Body of pancreas (tissue), 4 donors: ENCODE measurements at regions not wholly inside any gene's neighbourhood (a gene's known extent, or its start where the extent isn't known, plus 50 kb on each side); places are given as distances from the start of the nearest gene placed in this dataset.

Source experiments
- ATAC-seq: fragments of 150-250 bp; one replicate; pipeline ENCODE4 v1.9.1; 2016
- DNase-seq, 4 donors: peaks; one replicate each; pipeline ENCODE4 v3.0.0-alpha.2; 2019
- H3K27ac ChIP-seq, 4 donors: fragments of 200-600 bp; sonication (generic); 1 replicate in 3 of 4; 2 replicates in 1 of 4; pipeline versions ENCODE4 v1.5.1 to v1.6.1; 2016 to 2019; ENCODE audit warnings: mild to moderate bottlenecking in 1 of 4, mixed read lengths in 1 of 4, moderate library complexity in 1 of 4
- H3K27me3 ChIP-seq, 2 donors: fragments of 200-600 bp; sonication (generic); one replicate each; pipeline ENCODE4 v1.6.0; 2016; ENCODE audit warnings: mild to moderate bottlenecking in 1 of 2
- H3K36me3 ChIP-seq, 2 donors: fragments of 200-600 bp; sonication (generic); replicated peaks in 1 of 2; 2 replicates each; pipeline ENCODE4 v1.5.1; 2016; ENCODE audit warnings: low read depth in 2 of 2; ENCODE audit not compliant: insufficient read depth in 1 of 2
- H3K4me1 ChIP-seq: fragments of 200-600 bp; sonication (generic); one replicate; pipeline ENCODE4 v1.6.0; 2016
- H3K4me3 ChIP-seq, 2 donors: fragments of 200-600 bp; sonication (generic); 1 replicate in 1 of 2; 2 replicates in 1 of 2; pipeline ENCODE4 v1.5.1; 2016 to 2019
- H3K9me3 ChIP-seq, 3 donors: fragments of 200-600 bp; sonication (generic); 1 replicate in 2 of 3; 2 replicates in 1 of 3; pipeline ENCODE4 v1.5.1; 2016
- POLR2A ChIP-seq, 3 donors: fragments of 450-650 bp; IDR thresholded peaks; one replicate each; pipeline ENCODE4 v1.6.1; 2016; ENCODE audit warnings: antibody characterized with exemption in 3 of 3, mild to moderate bottlenecking in 2 of 3
- WGBS, 2 donors: methylation state at CpG; one replicate each; pipeline ENCODE4 v1.1.5; 2017; 5-methylcytosine and 5-hydroxymethylcytosine counted together
- intact Hi-C: fragments of 100-400 bp; cut with DNase I; formaldehyde crosslinking; loops from one replicate; pipeline ENCODE4 v1.15.1; 2023
- TF ChIP-seq, protein P1 (sequence below), 7 experiments: fragments of 450-650 bp in 4 of 7; fragments of 200-600 bp in 3 of 7; sonication (generic) in 3 of 7; IDR thresholded peaks; one replicate each; pipeline ENCODE4 v1.5.1; 2016 to 2019; ENCODE audit warnings: antibody characterized with exemption in 7 of 7

DNA sequence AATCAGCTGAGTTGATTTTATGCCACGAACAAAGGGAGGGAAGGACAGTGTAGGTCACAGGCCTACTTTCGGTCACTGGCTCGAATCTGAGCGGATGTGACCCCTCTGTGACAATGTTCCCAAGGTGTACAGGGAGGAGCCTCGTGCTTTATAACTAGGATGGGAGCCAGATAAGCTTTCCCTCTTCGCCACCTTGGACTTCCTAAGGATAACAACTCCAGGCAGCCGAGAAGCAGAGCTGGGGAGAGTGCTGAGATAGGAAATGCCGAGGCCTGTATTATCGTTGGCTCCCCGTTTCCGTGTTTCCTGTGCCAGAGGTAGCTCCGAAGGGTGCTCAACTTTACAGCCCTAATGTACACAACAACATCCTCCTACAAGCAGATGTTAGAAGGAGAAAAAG, 217.8 kb upstream of the IRX3 start:
- no peak overlapping the region for H3K27ac ChIP-seq
- no peak for DNase-seq

DNA sequence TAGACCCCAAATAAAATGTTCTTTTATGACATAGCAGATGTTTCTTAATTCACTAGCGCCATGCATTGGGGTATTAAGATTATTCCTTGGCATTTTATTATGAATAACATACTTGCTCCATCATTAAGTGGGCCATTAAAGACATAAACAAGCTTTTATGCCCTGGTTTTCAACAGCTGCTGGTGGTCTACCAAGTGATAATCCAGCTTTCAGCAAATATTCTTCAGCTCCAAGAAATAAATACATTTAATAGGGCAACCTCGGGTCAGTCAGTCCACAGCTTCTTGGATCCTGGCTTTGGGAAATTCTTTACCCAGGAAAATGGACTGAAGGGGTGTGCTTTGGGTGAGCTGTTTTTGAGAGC, 217.3 kb upstream of the IRX3 start:
- H3K36me3 ChIP-seq: no peaks in the 10 kb centered on the region
- intact Hi-C loops: no loop called here
- no peaks in the 10 kb centered on the region for H3K27me3 ChIP-seq
- TF ChIP-seq, protein P1, sequence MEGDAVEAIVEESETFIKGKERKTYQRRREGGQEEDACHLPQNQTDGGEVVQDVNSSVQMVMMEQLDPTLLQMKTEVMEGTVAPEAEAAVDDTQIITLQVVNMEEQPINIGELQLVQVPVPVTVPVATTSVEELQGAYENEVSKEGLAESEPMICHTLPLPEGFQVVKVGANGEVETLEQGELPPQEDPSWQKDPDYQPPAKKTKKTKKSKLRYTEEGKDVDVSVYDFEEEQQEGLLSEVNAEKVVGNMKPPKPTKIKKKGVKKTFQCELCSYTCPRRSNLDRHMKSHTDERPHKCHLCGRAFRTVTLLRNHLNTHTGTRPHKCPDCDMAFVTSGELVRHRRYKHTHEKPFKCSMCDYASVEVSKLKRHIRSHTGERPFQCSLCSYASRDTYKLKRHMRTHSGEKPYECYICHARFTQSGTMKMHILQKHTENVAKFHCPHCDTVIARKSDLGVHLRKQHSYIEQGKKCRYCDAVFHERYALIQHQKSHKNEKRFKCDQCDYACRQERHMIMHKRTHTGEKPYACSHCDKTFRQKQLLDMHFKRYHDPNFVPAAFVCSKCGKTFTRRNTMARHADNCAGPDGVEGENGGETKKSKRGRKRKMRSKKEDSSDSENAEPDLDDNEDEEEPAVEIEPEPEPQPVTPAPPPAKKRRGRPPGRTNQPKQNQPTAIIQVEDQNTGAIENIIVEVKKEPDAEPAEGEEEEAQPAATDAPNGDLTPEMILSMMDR (IDR thresholded peaks at IDR 0.05): no peak
- TF ChIP-seq POLR2A (IDR thresholded peaks at IDR 0.05): no peak
- ATAC-seq: no peak
- 71 to 78% methylated on average over 2 of the region's 2 CpGs for WGBS, 2 donors
- DNase-seq: no peak
- H3K4me1 ChIP-seq: no peaks in the 10 kb centered on the region
- no peak overlapping the region for H3K4me3 ChIP-seq
- H3K27ac ChIP-seq: no peak overlapping the region
- no peaks in the 10 kb centered on the region for H3K9me3 ChIP-seq

More for the DNA sequence above, 217.8 kb upstream of the IRX3 start:
- intact Hi-C loops: no loop called here
- no peak for ATAC-seq
- no peak overlapping the region for H3K4me3 ChIP-seq
- WGBS, 2 donors: 56 to 63% methylated on average over 12 of the region's 12 CpGs
- H3K36me3 ChIP-seq: no peaks in the 10 kb centered on the region
- no peaks in the 10 kb centered on the region for H3K9me3 ChIP-seq
- no peaks in the 10 kb centered on the region for H3K27me3 ChIP-seq
- no peaks in the 10 kb centered on the region for H3K4me1 ChIP-seq
- no peak for TF ChIP-seq POLR2A (IDR thresholded peaks at IDR 0.05)
- TF ChIP-seq, protein P1 (IDR thresholded peaks at IDR 0.05): no peak

DNA sequence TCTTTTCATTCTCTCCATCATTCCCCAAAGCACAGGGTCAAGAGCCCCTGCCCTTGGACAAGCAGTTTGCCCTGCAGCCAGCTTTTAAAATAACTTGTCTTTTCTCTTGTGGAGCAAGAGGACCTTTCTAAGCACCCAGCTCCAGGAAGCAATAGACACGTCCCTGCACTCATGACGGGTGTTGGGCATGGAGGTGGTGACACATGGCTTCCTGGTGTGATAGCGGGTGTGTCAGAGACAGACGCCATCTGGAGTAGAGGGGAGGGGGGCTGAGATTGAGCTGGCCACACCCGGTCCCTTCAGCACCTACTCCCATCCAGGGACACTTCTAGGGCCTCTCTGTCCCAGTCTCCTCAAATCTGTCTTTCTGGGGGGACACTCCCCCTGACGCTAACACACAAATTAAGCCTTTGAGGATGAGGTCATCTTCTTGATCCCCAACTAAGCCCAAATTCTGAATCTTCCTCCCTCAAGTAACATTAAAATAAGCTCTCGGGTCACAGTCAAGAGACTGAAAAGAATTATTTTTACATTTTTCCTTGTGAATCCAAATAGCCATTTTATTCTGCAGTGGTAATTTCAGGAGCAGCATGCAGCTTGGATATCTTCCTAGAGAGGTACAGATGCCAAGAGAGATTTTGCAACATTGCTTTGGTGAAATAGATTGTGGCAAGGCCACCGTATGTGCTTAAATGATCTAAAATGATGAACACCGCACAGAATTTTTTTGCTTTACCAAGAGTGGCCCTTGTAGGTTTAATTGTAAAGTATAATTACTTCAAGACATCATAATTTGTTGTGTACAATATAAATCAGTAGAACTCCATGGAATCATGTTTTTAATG, 216.6 kb upstream of the IRX3 start:
- Histone ChIP-seq H3K36me3 (no peaks in the 10 kb centered on the region), H3K4me3 (no peak overlapping the region), H3K27me3 (no peaks in the 10 kb centered on the region), H3K4me1 (no peaks in the 10 kb centered on the region), H3K9me3 (no peaks in the 10 kb centered on the region), H3K27ac (no peak overlapping the region)
- DNase-seq: no peak
- no peak for ATAC-seq
- WGBS, 2 donors: 59 to 63% methylated on average over 9 of the region's 9 CpGs
- intact Hi-C loops: no loop called here
- no peak for TF ChIP-seq POLR2A (IDR thresholded peaks at IDR 0.05)
- TF ChIP-seq, protein P1 (IDR thresholded peaks at IDR 0.05): no peak

DNA sequence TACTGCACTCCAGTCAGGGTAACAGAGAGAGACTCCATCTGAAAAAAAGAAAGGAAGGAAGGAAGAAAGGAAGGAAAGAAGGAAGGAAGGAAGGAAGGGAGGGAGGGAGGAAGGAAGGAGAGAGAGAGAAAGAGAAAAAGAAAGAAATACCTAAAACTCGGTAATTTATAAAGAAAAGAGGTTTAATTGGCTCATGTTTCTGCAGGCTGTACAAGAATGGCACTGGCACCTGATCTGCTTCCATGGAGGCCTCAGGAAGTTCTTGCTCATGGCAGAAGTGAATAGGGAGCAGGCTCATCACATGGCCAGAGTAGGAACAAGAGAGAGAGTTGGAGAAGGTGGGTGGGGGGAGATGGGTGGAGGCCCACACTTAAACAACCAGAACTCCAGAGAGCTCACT, 215.2 kb upstream of the IRX3 start:
- Histone ChIP-seq H3K27me3 (no peaks in the 10 kb centered on the region), H3K36me3 (no peaks in the 10 kb centered on the region), H3K4me1 (no peaks in the 10 kb centered on the region), H3K27ac (no peak overlapping the region), H3K4me3 (no peak overlapping the region), H3K9me3 (no peaks in the 10 kb centered on the region)
- no peak for TF ChIP-seq POLR2A (IDR thresholded peaks at IDR 0.05)
- TF ChIP-seq, protein P1 (IDR thresholded peaks at IDR 0.05): no peak
- intact Hi-C loops: no loop called here
- ATAC-seq (no peak), DNase-seq (no peak)
- WGBS, 2 donors: 90 to 97% methylated on average over 1 of the region's 1 CpG

DNA sequence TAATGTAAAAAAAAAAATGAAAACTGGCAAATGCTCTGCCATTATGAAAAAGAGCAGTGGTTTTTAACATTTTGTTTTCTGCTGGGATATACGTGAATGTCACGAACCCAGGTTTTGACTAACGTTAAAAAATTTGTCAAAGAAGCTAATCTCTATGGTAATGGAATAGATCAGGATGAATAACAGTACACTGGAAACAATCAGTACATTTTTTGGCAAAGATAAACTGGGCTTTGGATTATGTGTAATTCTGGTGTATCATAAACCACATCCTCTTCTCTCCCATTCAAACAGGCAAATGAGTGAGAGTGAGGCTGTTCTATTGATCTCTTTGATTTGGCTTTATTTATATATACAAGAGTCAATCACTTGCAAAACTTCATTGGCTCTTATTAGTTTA, 207.0 kb upstream of the IRX3 start:
- Histone ChIP-seq H3K9me3 (no peaks in the 10 kb centered on the region), H3K27me3 (no peaks in the 10 kb centered on the region), H3K36me3 (no peaks in the 10 kb centered on the region), H3K4me3 (no peak overlapping the region), H3K4me1 (peaks cover 11% of the 10 kb centered on the region), H3K27ac (no peak overlapping the region)
- ATAC-seq (no peak), DNase-seq (no peak)
- TF ChIP-seq, protein P1 (IDR thresholded peaks at IDR 0.05): no peak
- no peak for TF ChIP-seq POLR2A (IDR thresholded peaks at IDR 0.05)
- 70 to 73% methylated on average over 3 of the region's 3 CpGs for WGBS, 2 donors
- intact Hi-C loops: no loop called here
